SKM-1 (cell line): ENCODE measurements at regions not wholly inside any gene's neighbourhood (a gene's known extent, or its start where the extent isn't known, plus 50 kb on each side); places are given as distances from the start of the nearest gene placed in this dataset.

ENCODE experiments used
- DNase-seq: peaks from one replicate; lab custom pipeline; 2025; ENCODE audit not compliant: unreplicated experiment; lab: John Stamatoyannopoulos, UW

DNA sequence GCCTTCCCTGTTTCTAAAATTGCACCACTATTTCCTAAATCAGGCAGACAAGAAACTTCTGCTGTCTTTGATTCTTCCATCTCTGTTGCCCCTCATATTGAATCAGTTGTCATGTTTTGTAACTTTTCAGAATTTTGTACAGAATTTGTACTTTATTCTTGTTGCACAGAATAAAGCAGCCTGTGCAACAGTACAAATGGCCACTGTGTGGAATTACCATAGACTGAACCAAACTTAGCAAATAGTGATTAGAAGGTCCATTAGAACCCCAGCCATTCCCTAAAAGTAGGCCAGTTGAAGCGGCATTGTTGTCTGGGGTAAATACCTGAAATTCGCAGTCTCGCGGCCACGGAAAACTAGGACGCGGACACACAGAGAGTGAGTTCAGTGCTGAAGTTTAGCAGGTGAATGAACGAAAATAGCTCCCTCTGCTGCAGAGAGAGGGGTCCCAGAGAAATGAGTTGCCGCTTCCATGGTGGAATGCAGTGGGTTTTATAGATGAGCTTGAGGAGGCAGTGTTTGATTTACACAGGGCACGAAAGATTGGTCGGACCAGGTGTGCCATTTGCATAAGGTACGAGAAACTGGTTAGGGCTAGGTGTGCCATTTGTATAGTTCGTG lies 71.8 kb downstream of the C4orf33 start:
- no peak for DNase-seq

GRCh38 chr4:129172181-129172580 lies 76.2 kb downstream of the C4orf33 start:
- no peak for DNase-seq

DNA sequence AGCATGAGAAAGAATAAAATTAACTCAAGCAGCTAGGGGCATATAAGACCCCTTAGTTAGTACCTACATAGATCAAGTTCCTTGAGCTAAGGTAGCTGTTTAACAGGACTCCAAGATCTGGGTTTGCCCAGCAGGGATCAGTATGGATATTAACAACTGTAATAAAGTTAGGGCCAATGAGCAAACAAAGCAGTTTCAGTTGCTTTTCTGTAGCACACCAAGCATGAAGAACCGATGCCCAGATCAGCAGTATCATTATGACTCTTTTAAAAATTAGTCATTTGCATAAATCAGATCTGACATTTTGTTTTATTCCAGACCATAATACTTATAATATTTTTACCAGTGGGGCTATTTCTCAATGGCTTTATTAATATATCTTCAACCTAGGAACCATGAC lies 80.9 kb downstream of the C4orf33 start:
- DNase-seq: no peak

- no peak for DNase-seq
Observed at GRCh38 chr4:129179276-129179675, 83.3 kb downstream of the C4orf33 start.

DNA sequence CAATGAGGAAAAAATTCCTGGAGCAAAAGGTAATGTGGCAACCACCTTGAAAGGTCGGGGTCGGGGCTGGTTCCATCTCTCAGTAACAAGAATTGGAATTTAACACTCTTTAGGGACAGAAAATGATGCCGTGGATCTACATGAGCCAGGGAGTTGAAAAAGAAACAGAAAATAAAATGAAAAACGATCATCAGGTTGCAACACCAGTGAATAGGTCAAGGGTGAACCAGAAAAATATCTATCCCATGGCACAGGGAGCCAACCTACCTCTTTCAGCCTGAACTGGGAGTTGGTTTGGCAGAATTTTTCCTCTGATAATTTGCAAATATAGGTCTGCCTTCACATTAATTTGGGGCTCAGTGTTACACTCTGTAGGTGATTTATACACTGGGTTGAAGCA lies 93.7 kb downstream of the C4orf33 start:
- DNase-seq: no peak

DNA sequence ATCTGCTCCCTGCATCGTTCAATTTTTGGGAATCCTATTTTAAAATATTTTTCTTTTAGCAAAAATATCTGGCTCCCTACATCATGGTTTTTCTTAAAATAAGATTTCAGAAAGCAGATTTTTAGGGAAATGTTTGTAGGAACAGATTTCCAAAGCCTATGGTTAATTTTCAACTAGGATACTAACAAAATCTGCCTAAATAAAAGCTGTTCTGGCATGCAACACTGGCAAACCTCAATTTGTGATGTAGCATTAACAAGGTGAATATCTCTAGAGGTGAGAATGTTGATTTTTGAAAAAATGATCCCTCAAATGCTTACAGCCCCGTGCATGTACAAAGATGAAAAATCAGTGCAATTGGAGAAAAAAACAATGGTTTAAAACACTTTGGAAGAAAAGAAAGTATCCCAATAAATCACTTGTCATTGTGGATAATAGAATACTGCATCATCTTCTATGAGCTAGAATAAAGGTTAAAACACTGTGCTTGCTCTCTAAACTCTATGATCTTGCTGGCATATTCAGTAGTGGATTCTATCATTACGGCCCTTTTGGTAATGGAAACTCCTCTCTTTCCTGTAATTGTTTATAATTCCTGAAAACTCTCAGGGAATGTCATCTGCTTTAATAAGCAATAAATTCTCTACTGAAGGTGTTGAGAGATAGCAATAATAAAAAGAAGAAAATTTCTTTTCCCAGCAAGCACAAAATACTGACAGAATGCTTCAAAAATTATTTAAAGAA lies 97.6 kb downstream of the C4orf33 start:
- no peak for DNase-seq

GRCh38 chr4:129208481-129208880 lies 112.5 kb downstream of the C4orf33 start:
- no peak for DNase-seq

DNA sequence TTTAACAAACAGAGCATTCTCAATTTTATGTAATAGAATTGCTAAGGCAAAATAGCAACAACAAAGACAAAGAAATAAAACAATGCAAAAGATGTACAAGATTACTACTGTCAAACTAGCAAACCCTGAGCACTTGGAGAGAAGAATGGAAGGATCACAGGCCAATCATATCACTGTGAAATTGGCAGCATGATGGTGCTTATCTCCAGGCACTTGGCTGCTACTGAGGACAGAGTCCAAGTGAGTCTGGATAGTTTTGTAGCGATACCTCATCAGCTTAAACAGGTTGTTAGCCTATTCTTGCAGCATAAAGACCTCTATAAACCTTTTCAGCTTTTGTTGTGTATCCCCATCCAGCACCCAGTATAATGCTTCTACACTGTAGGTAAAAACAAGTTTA lies 117.7 kb downstream of the C4orf33 start:
- no peak for DNase-seq

- no peak for DNase-seq
Observed at GRCh38 chr4:129218360-129218759, 122.4 kb downstream of the C4orf33 start.

GRCh38 chr4:129218897-129219296 lies 122.9 kb downstream of the C4orf33 start:
- no peak for DNase-seq

DNA sequence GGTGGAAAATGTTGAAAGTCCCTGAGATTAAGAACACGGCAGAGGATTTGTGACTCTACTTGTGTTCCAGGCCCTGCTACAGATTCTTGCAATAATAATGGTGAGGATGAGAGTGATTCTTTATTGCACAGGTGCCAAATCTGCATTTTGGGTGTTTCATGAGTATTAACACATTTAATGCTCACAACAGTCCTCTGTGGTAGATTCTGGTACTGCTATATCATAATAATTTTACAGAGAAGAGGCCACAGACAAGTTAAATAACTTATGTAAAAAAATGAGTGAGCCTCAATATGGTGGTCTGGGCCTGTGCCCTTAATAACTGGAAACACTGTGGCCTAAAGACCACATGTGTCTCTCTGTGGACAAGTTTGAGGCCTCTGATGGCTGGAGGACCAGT lies 124.3 kb downstream of the C4orf33 start:
- DNase-seq: no peak

GRCh38 chr4:129223945-129224344 lies 128.0 kb downstream of the C4orf33 start:
- no peak for DNase-seq

DNA sequence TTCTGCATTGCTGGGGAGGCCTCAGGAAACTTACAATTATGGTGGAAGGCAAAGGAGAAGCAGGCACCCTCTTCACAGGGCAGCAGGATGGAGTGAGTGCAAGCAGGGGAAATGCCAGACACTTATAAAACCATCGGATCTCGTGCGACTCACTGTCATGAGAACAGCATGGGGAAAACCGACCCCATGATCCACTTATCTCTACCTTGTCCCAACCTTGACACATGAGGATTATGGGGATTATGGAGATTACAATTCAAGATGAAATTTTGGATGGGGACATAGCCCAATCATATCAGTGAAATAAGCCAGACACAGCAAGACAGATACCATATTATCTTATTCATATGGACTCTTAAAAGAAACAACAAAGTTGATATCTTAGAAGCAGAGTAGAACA lies 134.9 kb downstream of the C4orf33 start:
- DNase-seq: no peak

DNA sequence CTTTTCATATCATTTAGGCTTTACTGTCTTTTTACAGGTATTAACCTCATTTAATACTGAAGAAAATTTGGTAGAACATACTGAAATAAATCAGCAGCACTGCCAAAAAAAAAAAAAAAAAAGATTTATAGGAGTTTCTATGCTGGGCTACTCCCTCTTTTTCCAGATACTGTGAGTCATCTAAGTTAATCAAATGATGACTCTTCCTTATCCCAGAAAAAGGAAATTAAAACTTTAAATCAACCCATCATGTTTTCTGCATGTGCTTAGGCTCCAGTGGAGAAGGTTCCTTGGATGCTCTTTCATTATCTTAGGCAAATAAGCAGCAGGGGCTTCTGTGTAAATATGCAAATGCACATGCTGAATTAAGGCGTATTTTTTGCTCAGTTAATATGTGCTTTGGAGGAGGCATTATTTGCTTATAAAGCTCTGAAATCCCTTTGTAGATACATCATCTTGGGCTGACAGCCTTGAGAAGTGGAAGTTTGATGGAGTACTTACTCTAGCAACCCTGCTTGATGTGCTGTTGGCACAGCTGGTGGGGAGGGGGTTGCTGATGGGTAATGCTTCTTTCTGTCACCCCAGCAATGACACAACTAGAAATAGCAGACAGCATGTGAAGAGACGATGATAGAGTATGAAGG lies 136.1 kb downstream of the C4orf33 start:
- no peak for DNase-seq

GRCh38 chr4:129232589-129233337 lies 136.8 kb downstream of the C4orf33 start:
- no peak for DNase-seq

- no peak for DNase-seq
Observed at GRCh38 chr4:129233691-129234090, 137.7 kb downstream of the C4orf33 start.

GRCh38 chr4:129236351-129236750 lies 140.4 kb downstream of the C4orf33 start:
- no peak for DNase-seq

GRCh38 chr4:129239088-129239487 lies 143.1 kb downstream of the C4orf33 start:
- no peak for DNase-seq

DNA sequence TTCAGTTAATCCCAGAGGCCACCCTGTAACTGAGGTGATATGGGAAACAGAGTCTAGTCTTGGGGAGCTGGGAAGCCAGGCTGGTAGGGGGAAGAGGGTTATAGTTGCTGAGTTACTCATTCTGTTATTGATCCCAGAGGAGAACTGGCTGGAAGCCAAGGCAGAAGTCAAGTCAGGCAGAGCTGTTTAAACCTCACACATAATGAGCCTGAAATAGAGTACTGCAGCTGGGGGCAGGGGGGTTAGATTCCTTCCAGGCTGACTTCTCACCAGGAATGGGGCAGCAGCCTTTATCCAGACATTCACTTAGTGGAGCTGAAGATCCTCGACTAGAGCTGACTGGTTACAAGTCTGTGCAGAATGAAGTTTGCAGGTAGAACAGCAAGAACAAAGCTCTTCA lies 144.9 kb downstream of the C4orf33 start:
- DNase-seq: no peak

- DNase-seq: no peak
Observed at GRCh38 chr4:129246145-129246544, 150.2 kb downstream of the C4orf33 start.

DNA sequence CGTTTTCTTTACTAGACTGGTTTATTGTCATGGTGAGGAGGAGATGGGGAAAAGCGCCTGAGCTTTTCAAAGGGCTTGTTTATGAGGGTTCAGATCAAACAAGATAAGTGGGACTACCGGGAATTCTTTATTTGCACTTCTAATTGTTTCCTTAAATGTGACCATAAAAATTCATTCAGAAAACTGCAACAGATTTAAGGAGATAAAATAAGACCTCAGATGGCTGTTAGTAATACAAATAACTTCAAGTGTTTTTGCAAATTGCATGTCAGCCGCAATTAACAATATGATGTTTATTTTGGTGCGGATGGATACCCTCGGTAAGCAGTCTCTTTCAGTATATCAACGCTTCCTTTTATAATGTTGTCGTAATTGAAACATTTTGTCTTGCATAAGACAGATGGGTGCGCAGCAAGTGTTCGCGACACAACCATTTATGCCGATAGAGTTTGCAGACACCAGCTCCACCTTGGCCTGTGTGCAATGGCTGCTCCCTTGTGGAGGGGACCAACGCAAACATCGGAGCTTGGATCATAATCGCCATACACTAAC lies 151.0 kb downstream of the C4orf33 start:
- no peak for DNase-seq
